SK-N-MC (cell line): ENCODE measurements at regions not wholly inside any gene's neighbourhood (a gene's known extent, or its start where the extent isn't known, plus 50 kb on each side); places are given as distances from the start of the nearest gene placed in this dataset.

Experiments
- EZH2 ChIP-seq: fragments of 200-600 bp; sonication (generic); IDR thresholded peaks from one replicate; pipeline ENCODE4 v1.6.1; 2017; ENCODE audit warnings: antibody characterized with exemption
- POLR2AphosphoS5 ChIP-seq: IDR thresholded peaks from 2 replicates; pipeline ENCODE4 v1.6.1; 2012; ENCODE audit warnings: mild to moderate bottlenecking, low read depth, low read length, borderline replicate concordance

GRCh38 chr2:120419073-120419472 lies 73.1 kb downstream of the INHBB start:
- TF ChIP-seq EZH2 (no peak), POLR2AphosphoS5 (no peak)
